ENCODE measurements at regions not wholly inside any gene's neighbourhood (a gene's known extent, or its start where the extent isn't known, plus 50 kb on each side); places are given as distances from the start of the nearest gene placed in this dataset.
"Not testable (repeated sequence)": the region's sequence is repeated elsewhere in the genome, so short reads cannot be mapped to it uniquely, and the experiment has no call there.

DNA sequence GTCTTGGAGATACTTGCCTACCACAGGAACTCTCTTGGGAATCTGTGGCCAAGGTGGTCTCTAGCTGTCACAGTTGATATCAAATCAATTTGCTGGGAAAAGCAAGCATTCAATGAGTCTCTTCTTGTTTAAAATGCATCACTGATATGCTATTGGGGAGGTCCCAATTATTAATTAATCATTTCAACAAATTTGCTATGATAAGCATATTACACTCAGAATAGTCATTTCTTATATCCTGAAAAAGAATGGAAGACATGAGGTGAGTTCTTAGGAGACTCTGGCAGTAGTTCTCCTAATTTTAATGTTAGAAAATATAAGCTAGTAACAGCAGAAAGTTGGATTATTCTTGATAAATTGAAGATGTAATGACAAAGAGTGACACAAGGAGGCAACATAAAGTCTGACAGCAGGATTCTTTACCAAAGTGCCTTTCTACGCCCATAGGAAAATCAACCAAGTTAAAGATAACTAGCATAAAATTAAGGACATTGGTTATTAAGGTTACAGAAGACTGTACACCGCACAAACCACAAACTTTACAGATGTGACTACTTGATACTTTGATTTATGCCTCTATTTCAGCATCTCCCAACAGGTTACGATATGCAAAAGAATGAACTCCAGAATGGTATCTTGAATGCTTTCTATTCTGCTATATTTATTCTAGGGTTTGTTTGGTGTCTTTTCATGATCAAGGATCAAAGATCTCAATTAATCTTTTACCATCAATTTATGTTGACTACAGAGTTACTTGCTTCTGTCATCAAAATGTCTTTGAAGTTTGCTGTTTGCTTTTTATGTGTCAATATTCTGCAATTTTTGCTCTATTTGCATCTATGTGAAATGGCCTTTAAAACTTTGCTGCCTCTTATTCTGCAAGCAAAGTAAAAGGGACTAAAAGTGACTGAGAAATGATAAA lies 349.6 kb upstream of the CLEC14A start:
- TF ChIP-seq, protein P1, sequence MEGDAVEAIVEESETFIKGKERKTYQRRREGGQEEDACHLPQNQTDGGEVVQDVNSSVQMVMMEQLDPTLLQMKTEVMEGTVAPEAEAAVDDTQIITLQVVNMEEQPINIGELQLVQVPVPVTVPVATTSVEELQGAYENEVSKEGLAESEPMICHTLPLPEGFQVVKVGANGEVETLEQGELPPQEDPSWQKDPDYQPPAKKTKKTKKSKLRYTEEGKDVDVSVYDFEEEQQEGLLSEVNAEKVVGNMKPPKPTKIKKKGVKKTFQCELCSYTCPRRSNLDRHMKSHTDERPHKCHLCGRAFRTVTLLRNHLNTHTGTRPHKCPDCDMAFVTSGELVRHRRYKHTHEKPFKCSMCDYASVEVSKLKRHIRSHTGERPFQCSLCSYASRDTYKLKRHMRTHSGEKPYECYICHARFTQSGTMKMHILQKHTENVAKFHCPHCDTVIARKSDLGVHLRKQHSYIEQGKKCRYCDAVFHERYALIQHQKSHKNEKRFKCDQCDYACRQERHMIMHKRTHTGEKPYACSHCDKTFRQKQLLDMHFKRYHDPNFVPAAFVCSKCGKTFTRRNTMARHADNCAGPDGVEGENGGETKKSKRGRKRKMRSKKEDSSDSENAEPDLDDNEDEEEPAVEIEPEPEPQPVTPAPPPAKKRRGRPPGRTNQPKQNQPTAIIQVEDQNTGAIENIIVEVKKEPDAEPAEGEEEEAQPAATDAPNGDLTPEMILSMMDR (IDR thresholded peaks at IDR 0.05; ENCODE audit: low read depth, low read length): no peak
- in situ Hi-C loops (cut with HindIII; ENCODE audit: low sequenced_read_pairs): no loop called here
- DNase-seq (ENCODE audit: low read depth, low spot score): no peak
- no peak overlapping the region for H3K4me3 ChIP-seq (ENCODE audit: low read depth, low read length)

DNA sequence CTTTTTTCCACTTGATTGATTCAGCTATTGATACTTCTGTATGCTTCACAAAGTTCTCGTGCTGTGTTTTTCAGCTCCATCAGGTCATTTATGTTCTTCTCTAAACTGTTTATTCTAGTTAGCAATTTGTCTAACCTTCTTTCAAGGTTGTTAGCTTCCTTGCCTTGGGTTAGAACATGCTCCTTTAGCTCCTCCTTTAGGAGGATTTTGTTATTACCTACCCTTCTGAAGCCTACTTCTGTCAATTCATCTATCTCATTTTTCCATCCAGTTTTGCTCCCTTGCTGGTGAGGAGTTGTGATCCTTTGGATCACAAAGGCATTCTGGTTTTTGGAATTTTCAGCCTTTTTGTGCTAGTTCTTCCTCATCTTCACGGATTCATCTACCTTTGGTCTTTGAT lies 344.7 kb upstream of the CLEC14A start:
- DNase-seq (ENCODE audit: low read depth, low spot score): peak; percentile 9
- in situ Hi-C loops (cut with HindIII; ENCODE audit: low sequenced_read_pairs); H3K4me3 ChIP-seq (ENCODE audit: low read depth, low read length): not testable (repeated sequence)
- TF ChIP-seq, protein P1 (IDR thresholded peaks at IDR 0.05; ENCODE audit: low read depth, low read length): peak; percentile 22

DNA sequence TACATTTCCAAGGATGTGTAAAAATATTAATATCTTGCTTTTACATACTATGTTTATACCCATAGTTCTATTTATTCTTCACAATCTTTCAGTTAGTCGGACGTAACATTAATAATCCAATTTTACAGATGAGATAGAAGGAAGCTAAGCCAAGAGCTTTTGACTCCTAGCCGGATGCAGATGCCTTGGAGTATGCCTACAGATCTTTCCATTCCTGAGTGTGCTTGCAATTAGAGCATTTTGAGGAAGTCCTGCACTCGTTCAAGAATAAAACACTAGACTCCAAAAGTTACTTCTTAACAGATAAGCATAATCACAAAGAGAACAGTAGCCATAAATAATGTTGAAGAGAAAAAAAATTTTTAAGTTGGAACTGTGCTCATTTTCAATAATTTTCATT lies 337.6 kb upstream of the CLEC14A start:
- DNase-seq (ENCODE audit: low read depth, low spot score): no peak
- TF ChIP-seq, protein P1 (IDR thresholded peaks at IDR 0.05; ENCODE audit: low read depth, low read length): no peak
- H3K4me3 ChIP-seq (ENCODE audit: low read depth, low read length): no peak overlapping the region
- in situ Hi-C loops (cut with HindIII; ENCODE audit: low sequenced_read_pairs): no loop called here

DNA sequence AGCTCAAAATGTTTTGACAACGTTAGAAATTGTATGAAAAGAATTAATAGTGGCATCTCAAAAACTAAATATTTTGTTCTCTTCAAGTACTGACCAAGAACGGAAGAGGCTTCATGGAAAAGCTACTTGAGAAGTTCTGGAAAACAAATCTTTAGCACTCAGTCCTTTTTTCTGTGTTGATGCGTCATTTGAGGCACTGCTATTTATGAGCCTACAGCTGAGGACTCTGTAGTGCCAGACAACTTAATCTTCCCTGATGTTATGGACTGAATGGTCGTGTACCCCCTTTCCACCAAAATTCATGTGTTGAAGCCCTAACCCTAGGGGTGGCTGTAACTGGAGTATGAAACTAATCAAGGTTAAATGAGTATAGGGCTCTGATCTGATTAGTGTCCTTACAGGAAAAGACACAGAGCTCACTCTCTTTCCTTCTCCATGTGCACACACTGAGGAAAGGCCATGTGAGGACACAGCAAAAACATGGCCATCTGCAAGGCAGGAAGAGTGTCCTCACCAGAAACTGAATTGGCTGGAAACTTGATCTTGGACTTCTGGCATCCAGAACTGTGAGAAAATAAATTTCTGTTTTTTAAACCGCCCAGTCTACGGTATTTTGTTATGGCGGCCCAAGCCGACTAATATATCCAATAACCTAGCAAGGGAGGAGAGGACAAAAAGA lies 337.0 kb upstream of the CLEC14A start:
- H3K4me3 ChIP-seq (ENCODE audit: low read depth, low read length): no peak overlapping the region
- TF ChIP-seq, protein P1 (IDR thresholded peaks at IDR 0.05; ENCODE audit: low read depth, low read length): no peak
- no peak for DNase-seq (ENCODE audit: low read depth, low spot score)
- in situ Hi-C loops (cut with HindIII; ENCODE audit: low sequenced_read_pairs): no loop called here

DNA sequence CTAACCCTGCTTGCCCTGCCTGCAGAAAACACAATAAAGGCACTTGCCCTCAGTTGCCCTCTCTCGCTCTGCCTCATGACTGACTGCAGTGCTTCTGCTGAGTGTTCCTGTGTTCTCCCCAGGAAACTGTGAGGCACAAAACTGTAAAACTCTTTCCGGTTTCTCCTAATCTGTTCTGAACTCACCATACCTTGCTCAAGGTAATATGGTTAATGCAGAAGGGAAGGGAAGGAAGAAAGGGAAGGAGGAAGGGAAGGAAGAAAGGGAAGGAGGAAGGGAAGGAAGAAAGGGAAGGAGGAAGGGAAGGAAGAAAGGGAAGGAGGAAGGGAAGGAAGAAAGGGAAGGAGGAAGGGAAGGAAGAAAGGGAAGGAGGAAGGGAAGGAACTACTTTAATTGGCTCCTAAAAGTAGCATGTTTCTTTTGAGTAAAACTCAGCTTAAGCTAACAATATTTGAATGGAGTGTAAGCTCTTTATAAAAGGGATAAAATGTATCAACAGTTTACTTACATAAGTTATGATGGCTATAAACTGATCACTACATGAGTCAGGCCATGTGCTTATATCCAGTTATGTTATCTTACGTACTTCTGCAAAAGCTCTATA lies 334.0 kb upstream of the CLEC14A start:
- no peak for DNase-seq (ENCODE audit: low read depth, low spot score)
- TF ChIP-seq, protein P1 (IDR thresholded peaks at IDR 0.05; ENCODE audit: low read depth, low read length): no peak
- in situ Hi-C loops (cut with HindIII; ENCODE audit: low sequenced_read_pairs): no loop called here
- no peak overlapping the region for H3K4me3 ChIP-seq (ENCODE audit: low read depth, low read length)

DNA sequence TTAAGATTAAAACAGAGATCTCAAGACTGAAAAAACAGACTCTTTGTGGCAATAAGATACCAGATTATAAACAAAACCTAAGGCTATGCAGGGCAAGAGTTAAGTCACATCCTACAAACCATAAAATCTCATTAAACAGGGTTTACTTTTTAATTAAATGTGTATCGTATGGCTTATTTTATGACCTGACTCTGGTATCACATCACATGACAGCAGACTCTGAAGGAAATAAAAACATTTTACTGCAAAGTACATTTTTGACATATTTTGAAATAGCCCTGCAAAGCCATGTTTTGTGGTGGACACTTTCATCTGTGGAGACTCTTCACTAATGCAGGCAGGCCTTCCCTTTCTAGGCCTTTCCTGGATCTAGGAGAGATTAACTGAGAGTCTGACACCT lies 327.6 kb upstream of the CLEC14A start:
- H3K4me3 ChIP-seq (ENCODE audit: low read depth, low read length): no peak overlapping the region
- DNase-seq (ENCODE audit: low read depth, low spot score): no peak
- in situ Hi-C loops (cut with HindIII; ENCODE audit: low sequenced_read_pairs): no loop called here
- TF ChIP-seq, protein P1 (IDR thresholded peaks at IDR 0.05; ENCODE audit: low read depth, low read length): no peak
